Common myeloid progenitor, CD34-positive (primary cell): ENCODE measurements at regions not wholly inside any gene's neighbourhood (a gene's known extent, or its start where the extent isn't known, plus 50 kb on each side); places are given as distances from the start of the nearest gene placed in this dataset.
A peak's percentile ranks its signal among the peaks of the same experiment; 100 is the strongest.
"Not testable (repeated sequence)": the region's sequence is repeated elsewhere in the genome, so short reads cannot be mapped to it uniquely, and the experiment has no call there.

Experiments
- CTCF ChIA-PET: fragments of 350-600 bp; sonication (Branson Sonifier 250); formaldehyde crosslinking; loops from one replicate; lab custom pipeline; 2021; ENCODE audit warnings: antibody characterized with exemption; lab: Charles Lee
- POLR2A ChIA-PET: fragments of 350-600 bp; sonication (Branson Sonifier 250); formaldehyde crosslinking; loops from one replicate; lab custom pipeline; 2021; ENCODE audit warnings: antibody characterized with exemption; lab: Charles Lee
- DNase-seq, 3 donors: peaks; one replicate each; pipeline versions ENCODE4 v3.0.0 to v3.0.0-alpha.2; 2013
- H3K27ac ChIP-seq, 2 experiments: 1 replicate in 1 of 2; 2 replicates in 1 of 2; pipeline ENCODE4 v1.7.0; 2013; ENCODE audit warnings: inconsistent platforms in 2 of 2, low read length in 2 of 2, mild to moderate bottlenecking in 2 of 2, low read depth in 1 of 2, moderate library complexity in 1 of 2; ENCODE audit not compliant: severe bottlenecking in 2 of 2, insufficient read depth in 1 of 2, poor library complexity in 1 of 2
- H3K27me3 ChIP-seq, 5 experiments: replicated peaks in 2 of 5; 1 replicate in 3 of 5; 2 replicates in 2 of 5; pipeline versions ENCODE4 v1.6.1 to v1.7.0; 2013; ENCODE audit warnings: low read length in 4 of 5, mild to moderate bottlenecking in 2 of 5, moderate library complexity in 2 of 5, inconsistent platforms in 1 of 5; ENCODE audit not compliant: insufficient read depth in 5 of 5, control insufficient read depth in 4 of 5
- H3K36me3 ChIP-seq, 4 experiments: 1 replicate in 2 of 4; 2 replicates in 2 of 4; pipeline versions ENCODE4 v1.6.1 to v1.7.0; 2013; ENCODE audit warnings: low read length in 3 of 4, control low read depth in 1 of 4, mild to moderate bottlenecking in 1 of 4; ENCODE audit not compliant: control insufficient read depth in 4 of 4, insufficient read depth in 4 of 4
- H3K4me1 ChIP-seq, 4 experiments: 1 replicate in 3 of 4; 2 replicates in 1 of 4; pipeline versions ENCODE4 v1.6.1 to v1.7.1; 2013; ENCODE audit warnings: low read length in 3 of 4, mild to moderate bottlenecking in 3 of 4, control low read depth in 1 of 4, inconsistent platforms in 1 of 4, moderate library complexity in 1 of 4; ENCODE audit not compliant: control insufficient read depth in 4 of 4, insufficient read depth in 4 of 4; ENCODE audit errors: control extremely low read depth in 1 of 4
- H3K4me3 ChIP-seq, 7 experiments: 1 replicate in 4 of 7; 2 replicates in 3 of 7; pipeline versions ENCODE4 v1.5.1 to v1.7.0; 2013; ENCODE audit warnings: mild to moderate bottlenecking in 7 of 7, low read length in 6 of 7, moderate library complexity in 6 of 7, inconsistent platforms in 2 of 7, low read depth in 2 of 7, control low read depth in 1 of 7; ENCODE audit not compliant: insufficient read depth in 4 of 7, control insufficient read depth in 1 of 7; ENCODE audit errors: extremely low read depth in 1 of 7
- H3K9me3 ChIP-seq, 5 experiments: 1 replicate in 4 of 5; 2 replicates in 1 of 5; pipeline versions ENCODE4 v1.6.1 to v1.7.1; 2013; ENCODE audit warnings: low read length in 4 of 5, mild to moderate bottlenecking in 2 of 5, inconsistent platforms in 1 of 5, low read depth in 1 of 5, moderate library complexity in 1 of 5; ENCODE audit not compliant: control insufficient read depth in 4 of 5, insufficient read depth in 2 of 5; ENCODE audit errors: control extremely low read depth in 1 of 5
- WGBS: methylation state at CpG from one replicate; pipeline ENCODE4 v1.1.5; 2013; ENCODE audit not compliant: insufficient coverage; 5-methylcytosine and 5-hydroxymethylcytosine counted together

- no peaks in the 10 kb centered on the region for H3K36me3 ChIP-seq
- H3K27ac ChIP-seq = no peak overlapping the region
- no peaks in the 10 kb centered on the region for H3K27me3 ChIP-seq
- ChIA-PET POLR2A (no interaction called here), CTCF (no interaction called here)
- H3K4me3 ChIP-seq = no peak overlapping the region
- H3K9me3 ChIP-seq = peaks cover 0 to 2% (median 0%) of the 10 kb centered on the region in 5 experiments
- DNase-seq = no peak
- 95% methylated on average over 4 of the region's 5 CpGs for WGBS
- H3K4me1 ChIP-seq = no peaks in the 10 kb centered on the region
Measured at GRCh38 chr1:220942278-220942677, 63.0 kb downstream of the HLX start.

DNA sequence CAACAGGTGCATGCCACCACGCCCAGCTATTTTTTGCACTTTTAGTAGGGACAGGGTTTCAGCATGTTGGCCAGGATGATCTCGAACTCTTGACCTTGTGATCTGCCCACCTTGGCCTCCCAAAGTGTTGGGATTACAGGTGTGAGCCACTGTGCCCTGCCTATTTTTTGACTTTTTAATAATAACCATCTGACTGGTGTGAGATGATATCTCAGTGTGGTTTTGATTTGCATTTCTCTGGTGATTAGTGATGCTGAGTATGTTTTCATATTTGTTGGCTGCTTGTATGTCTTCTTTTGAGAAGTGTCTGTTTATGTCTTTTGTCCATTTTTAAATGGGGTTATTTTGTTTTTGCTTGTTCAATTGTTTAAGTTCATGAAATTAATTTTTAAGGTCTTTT is 63.7 kb downstream of the HLX start:
- 100% methylated on average over 2 of the region's 2 CpGs for WGBS
- H3K27me3 ChIP-seq, H3K27ac ChIP-seq, DNase-seq, H3K4me1 ChIP-seq, H3K9me3 ChIP-seq, CTCF ChIA-PET, H3K4me3 ChIP-seq, POLR2A ChIA-PET, H3K36me3 ChIP-seq: not testable (repeated sequence)

GRCh38 chr1:220943319-220943996 is 64.2 kb downstream of the HLX start:
- Histone ChIP-seq H3K27ac (no peak overlapping the region), H3K27me3 (no peaks in the 10 kb centered on the region), H3K4me3 (no peak overlapping the region), H3K4me1 (no peaks in the 10 kb centered on the region), H3K9me3 (no peaks in the 10 kb centered on the region), H3K36me3 (no peaks in the 10 kb centered on the region)
- POLR2A ChIA-PET = interaction anchor here (0.6 kb wide), 1 partner anchor 50 kb away, joined by 3 read pairs; no protein-coding TSS in a partner anchor
- peak in 1 of 3 donors; percentile 20 for DNase-seq
- CTCF ChIA-PET = interaction anchor here (0.8 kb wide), 1 partner anchor 52 kb away, joined by 3 read pairs; no protein-coding TSS in a partner anchor
- WGBS = 42% methylated on average over 2 of the region's 2 CpGs

GRCh38 chr1:220950576-220950975 is 71.3 kb downstream of the HLX start:
- DNase-seq = peak in 2 of 3 donors; percentile 34 to 50
- ChIA-PET POLR2A (no interaction called here), CTCF (no interaction called here)
- Histone ChIP-seq H3K27me3 (no peaks in the 10 kb centered on the region), H3K36me3 (no peaks in the 10 kb centered on the region), H3K4me1 (no peaks in the 10 kb centered on the region), H3K4me3 (no peak overlapping the region), H3K27ac (no peak overlapping the region), H3K9me3 (peaks cover 0 to 9% (median 6%) of the 10 kb centered on the region in 5 experiments)

- ChIA-PET CTCF (interaction anchor here (0.6 to 1.1 kb wide), 3 partner anchors 10 to 121 kb away, joined by 3 to 4 read pairs (median 3); no protein-coding TSS in a partner anchor), POLR2A (no interaction called here)
- 50% methylated on average over 2 of the region's 3 CpGs for WGBS
- no peak for DNase-seq
- no peak overlapping the region for H3K27ac ChIP-seq
- no peaks in the 10 kb centered on the region for H3K4me1 ChIP-seq
- no peaks in the 10 kb centered on the region for H3K27me3 ChIP-seq
- peaks cover 0 to 9% (median 6%) of the 10 kb centered on the region in 5 experiments for H3K9me3 ChIP-seq
- no peak overlapping the region for H3K4me3 ChIP-seq
- no peaks in the 10 kb centered on the region for H3K36me3 ChIP-seq
Measured at GRCh38 chr1:220952961-220953643, 73.9 kb downstream of the HLX start.

DNA sequence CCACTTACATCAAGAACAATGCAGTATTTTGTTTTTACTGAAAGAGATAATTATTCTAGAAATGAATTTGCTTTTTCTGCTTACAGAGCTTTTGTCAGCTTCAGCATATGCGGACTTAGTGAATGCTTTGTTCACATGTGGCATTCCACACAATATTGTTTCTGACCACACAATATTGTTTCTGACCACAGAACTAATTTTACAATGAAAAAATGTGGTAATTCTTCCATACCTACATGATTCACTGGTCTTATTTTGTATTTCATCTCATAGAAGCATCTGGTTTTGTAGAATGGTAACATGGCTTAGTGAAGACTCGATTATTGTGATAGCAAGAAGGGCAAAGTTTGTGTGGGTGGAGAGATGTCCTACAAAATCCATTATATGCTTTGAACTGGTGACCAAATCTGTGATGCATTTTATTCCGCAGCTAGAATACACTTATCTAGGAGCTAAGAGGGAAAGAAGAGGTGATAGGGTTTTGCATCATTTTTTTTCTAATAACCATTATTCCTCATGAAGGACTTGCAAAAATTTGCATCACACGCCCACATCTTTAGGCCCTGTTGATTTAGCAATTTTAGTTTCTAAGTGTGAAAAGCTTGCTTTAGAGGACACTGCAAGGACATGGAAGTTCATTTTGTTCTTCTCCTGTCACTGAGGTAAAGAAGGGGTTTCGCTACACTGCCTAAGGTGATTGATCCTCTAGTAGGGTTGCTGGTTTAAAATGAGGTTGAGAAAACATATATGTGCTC is 75.3 kb downstream of the HLX start:
- H3K27me3 ChIP-seq = no peaks in the 10 kb centered on the region
- 100% methylated on average over 2 of the region's 5 CpGs for WGBS
- peaks cover 0 to 9% (median 6%) of the 10 kb centered on the region in 5 experiments for H3K9me3 ChIP-seq
- ChIA-PET POLR2A (no interaction called here), CTCF (interaction anchor here (0.7 to 1.1 kb wide), 2 partner anchors 10 to 39 kb away, joined by 3 to 4 read pairs; no protein-coding TSS in a partner anchor)
- no peak overlapping the region for H3K4me3 ChIP-seq
- DNase-seq = no peak
- H3K27ac ChIP-seq = no peak overlapping the region
- no peaks in the 10 kb centered on the region for H3K4me1 ChIP-seq
- H3K36me3 ChIP-seq = no peaks in the 10 kb centered on the region
